B cell (primary cell): ENCODE measurements at regions not wholly inside any gene's neighbourhood (a gene's known extent, or its start where the extent isn't known, plus 50 kb on each side); places are given as distances from the start of the nearest gene placed in this dataset.

Experiments used
- CTCF ChIP-seq: fragments of 200-600 bp; IDR thresholded peaks from one replicate; pipeline ENCODE4 v1.8.0; 2022; ENCODE audit warnings: antibody characterized with exemption, mild to moderate bottlenecking
- EZH2 ChIP-seq: IDR thresholded peaks from 2 replicates; pipeline ENCODE4 v1.6.1; 2012; ENCODE audit warnings: borderline replicate concordance, low read depth, mild to moderate bottlenecking, moderate library complexity, low read length; ENCODE audit not compliant: insufficient read depth, poor library complexity, severe bottlenecking

- no peak for TF ChIP-seq CTCF
- no peak for TF ChIP-seq EZH2
Measured at GRCh38 chr15:93835344-93835743, 396.0 kb upstream of the MCTP2 start.
